Duodenal mucosa (tissue), 2 donors: ENCODE measurements at regions not wholly inside any gene's neighbourhood (a gene's known extent, or its start where the extent isn't known, plus 50 kb on each side); places are given as distances from the start of the nearest gene placed in this dataset.

Source experiments
- H3K27ac ChIP-seq: one replicate; pipeline ENCODE4 v1.7.0; 2013; ENCODE audit warnings: low read depth, low read length
- H3K27me3 ChIP-seq, 2 donors: one replicate each; pipeline ENCODE4 v1.7.0; 2013; ENCODE audit warnings: low read length in 2 of 2, control low read depth in 1 of 2; ENCODE audit not compliant: insufficient read depth in 2 of 2, control insufficient read depth in 1 of 2
- H3K36me3 ChIP-seq, 2 donors: one replicate each; pipeline ENCODE4 v1.7.0; 2013; ENCODE audit warnings: low read length in 2 of 2, control low read depth in 1 of 2; ENCODE audit not compliant: insufficient read depth in 2 of 2, control insufficient read depth in 1 of 2
- H3K4me1 ChIP-seq, 2 donors: one replicate each; pipeline ENCODE4 v1.7.0; 2013; ENCODE audit warnings: low read length in 2 of 2, control low read depth in 1 of 2; ENCODE audit not compliant: insufficient read depth in 2 of 2, control insufficient read depth in 1 of 2
- H3K4me3 ChIP-seq, 2 donors: one replicate each; pipeline ENCODE4 v1.7.0; 2013; ENCODE audit warnings: low read length in 2 of 2, low read depth in 1 of 2
- H3K9ac ChIP-seq, 2 donors: one replicate each; pipeline ENCODE4 v1.7.0; 2013; ENCODE audit warnings: low read length in 2 of 2, low read depth in 1 of 2
- H3K9me3 ChIP-seq, 2 donors: one replicate each; pipeline ENCODE4 v1.7.0; 2013; ENCODE audit warnings: low read length in 2 of 2, control low read depth in 1 of 2; ENCODE audit not compliant: control insufficient read depth in 1 of 2

DNA sequence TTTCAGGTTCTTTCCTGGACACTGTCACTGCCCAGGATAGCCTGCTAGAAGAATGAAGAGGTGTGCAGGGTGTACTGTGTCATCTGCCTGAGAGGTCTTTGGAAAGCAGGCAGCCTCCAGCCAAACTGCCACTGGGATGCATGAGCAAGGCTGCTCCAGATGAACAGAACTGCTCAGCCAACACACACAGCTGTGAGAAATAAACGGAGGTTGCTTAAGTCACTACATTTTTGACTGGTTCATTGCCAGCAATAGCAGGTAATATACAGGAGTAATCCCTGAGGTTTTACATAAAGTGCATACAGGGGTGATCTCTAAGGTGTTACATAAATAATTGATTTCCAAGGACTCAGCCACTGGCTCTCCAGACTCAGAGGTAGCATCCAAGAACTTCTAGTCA is 516.9 kb downstream of the BRINP3 start:
- Histone ChIP-seq H3K4me1 (no peaks in the 10 kb centered on the region), H3K36me3 (no peaks in the 10 kb centered on the region), H3K27me3 (no peaks in the 10 kb centered on the region), H3K9me3 (no peaks in the 10 kb centered on the region), H3K27ac (no peak overlapping the region), H3K4me3 (no peak overlapping the region), H3K9ac (no peak overlapping the region)

DNA sequence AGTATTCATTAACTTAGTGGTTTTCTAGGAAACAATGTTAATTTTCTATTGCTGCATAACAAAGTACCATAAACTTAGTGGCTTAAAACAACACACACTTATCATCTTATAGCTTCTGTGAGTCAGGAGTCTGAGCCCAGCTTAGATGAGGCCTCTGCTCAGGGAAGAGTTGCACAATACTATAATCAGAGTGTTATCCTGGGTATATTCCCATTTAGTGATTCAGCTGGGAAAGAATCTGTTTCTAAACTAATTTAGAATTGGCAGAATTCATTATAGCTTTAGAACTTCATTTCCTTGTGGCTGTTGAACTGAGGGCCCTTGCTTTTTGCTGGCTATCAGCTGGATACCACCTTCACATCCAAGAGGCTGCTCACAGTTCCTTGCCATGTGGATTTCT is 515.5 kb downstream of the BRINP3 start:
- Histone ChIP-seq H3K27ac (no peak overlapping the region), H3K9ac (no peak overlapping the region), H3K27me3 (no peaks in the 10 kb centered on the region), H3K4me1 (no peaks in the 10 kb centered on the region), H3K36me3 (no peaks in the 10 kb centered on the region), H3K9me3 (no peaks in the 10 kb centered on the region), H3K4me3 (no peak overlapping the region)

DNA sequence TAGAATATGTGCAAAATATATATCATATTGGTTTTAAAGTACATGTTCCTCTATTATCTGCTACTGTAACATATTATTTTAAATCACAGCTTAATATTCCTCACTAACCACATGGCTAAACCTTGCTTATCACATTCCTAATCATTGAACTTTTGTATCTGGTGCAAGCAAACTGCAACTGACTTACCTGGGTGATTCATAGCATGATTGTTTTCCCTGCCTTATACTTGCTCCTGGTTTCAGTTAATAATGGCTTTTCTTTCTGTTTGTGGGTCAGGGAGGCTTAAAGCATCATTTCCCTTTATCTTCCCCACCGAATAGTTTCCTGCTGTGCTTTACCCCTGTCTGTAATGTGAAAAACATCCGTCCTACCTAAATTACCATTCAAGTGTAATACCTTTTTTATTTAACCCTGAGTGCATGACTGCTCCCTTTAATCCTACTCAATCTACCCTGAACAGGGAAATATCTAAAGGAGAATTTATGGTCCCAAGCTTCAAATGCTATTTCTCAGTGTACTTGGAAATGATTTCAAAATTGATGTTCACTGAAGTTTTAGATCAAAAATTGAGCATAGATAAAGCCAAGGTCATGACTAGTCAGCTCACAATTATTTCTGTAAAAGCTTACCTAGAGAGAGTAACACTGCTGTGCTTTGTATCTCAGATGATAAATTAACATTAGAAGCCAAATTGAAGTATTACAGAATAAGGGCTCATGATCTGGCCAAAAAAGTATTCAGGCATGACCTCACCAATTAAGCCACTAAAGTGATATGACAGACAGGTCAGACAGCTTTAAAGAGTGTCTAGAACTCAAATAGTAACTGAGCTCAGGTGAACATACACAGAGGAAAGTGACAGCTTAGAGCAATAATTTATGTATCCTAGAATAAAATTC is 507.1 kb downstream of the BRINP3 start:
- Histone ChIP-seq H3K27ac (no peak overlapping the region), H3K4me3 (no peak overlapping the region), H3K9me3 (no peaks in the 10 kb centered on the region), H3K36me3 (no peaks in the 10 kb centered on the region), H3K27me3 (no peaks in the 10 kb centered on the region), H3K4me1 (no peaks in the 10 kb centered on the region), H3K9ac (no peak overlapping the region)

DNA sequence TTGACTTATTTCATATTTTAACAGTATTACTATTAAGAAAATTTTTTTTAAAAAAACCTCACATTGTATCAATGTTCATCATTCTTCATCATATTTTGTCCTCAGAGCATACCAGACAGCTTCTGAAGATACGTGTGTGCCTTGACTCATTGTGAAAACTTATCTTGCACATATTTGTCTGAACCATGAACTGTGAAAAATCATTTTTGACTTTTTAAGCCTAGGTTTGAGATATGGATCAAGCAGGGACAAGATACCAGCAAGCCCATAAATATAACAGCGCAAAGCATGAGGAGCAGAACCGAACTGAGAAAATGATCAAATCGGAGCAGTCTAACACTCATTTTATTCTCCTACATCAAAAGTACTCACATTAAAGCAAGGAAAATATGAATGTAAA is 506.0 kb downstream of the BRINP3 start:
- H3K9me3 ChIP-seq, result no peaks in the 10 kb centered on the region
- H3K4me3 ChIP-seq, result no peak overlapping the region
- H3K36me3 ChIP-seq, result no peaks in the 10 kb centered on the region
- no peak overlapping the region for H3K27ac ChIP-seq
- no peak overlapping the region for H3K9ac ChIP-seq
- H3K4me1 ChIP-seq, result no peaks in the 10 kb centered on the region
- no peaks in the 10 kb centered on the region for H3K27me3 ChIP-seq

DNA sequence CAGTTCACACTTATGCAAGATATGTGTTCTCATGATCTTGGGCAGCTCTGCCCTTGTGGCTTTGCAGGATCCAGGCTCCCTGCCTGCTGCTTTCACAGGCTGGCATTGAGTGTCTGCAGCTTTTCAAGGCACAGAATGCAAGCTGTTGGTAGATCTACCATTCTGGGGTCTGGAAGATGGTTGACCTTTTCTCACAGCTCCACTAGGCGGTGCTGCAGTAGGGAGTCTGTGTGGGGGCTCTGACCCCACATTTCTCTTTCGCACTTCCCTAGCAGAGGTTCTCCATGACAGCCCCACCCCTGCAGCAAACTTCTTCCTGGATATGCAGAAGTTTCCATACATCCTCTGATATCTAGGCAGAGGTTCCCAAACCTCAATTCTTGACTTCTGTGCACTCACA is 500.5 kb downstream of the BRINP3 start:
- no peaks in the 10 kb centered on the region for H3K4me1 ChIP-seq
- H3K9me3 ChIP-seq, result no peaks in the 10 kb centered on the region
- H3K4me3 ChIP-seq, result no peak overlapping the region
- no peaks in the 10 kb centered on the region for H3K36me3 ChIP-seq
- H3K9ac ChIP-seq, result no peak overlapping the region
- H3K27me3 ChIP-seq, result no peaks in the 10 kb centered on the region
- H3K27ac ChIP-seq, result no peak overlapping the region

DNA sequence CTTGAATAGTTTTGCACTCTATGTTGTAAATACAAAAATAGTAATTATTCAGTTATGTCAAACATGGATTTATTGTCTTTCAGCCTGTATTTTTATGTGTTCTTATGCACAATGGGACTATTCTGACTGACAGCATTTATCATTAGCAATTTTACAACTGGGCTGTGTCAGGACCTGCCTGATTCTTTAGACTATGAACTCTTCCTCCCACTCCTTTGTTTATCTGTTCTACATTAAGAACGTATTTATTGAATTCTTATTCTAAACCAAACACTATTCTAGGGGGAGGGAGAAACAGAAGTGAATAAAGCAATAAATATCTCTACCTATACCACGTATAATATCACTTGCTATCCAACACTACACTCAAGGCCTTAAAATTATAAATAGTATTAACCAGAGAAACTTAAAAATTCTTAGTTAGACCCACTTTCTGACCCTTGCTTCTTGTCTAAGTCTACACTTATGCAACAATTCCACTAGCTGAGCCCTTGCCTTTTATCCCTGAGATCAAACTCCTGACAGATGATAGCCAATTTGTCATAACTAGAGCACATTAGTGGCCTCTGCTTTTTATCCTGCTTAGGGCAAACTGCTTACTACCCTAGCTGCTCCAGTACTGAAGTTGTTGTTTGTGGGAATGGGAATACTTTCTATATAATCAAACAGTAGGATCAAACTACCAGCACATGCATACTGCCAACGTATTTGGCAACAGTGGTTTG is 494.3 kb downstream of the BRINP3 start:
- Histone ChIP-seq H3K36me3 (no peaks in the 10 kb centered on the region), H3K9ac (no peak overlapping the region), H3K4me3 (no peak overlapping the region), H3K27ac (no peak overlapping the region), H3K9me3 (no peaks in the 10 kb centered on the region), H3K4me1 (peaks cover 0 to 7% of the 10 kb centered on the region in 2 donors), H3K27me3 (no peaks in the 10 kb centered on the region)

DNA sequence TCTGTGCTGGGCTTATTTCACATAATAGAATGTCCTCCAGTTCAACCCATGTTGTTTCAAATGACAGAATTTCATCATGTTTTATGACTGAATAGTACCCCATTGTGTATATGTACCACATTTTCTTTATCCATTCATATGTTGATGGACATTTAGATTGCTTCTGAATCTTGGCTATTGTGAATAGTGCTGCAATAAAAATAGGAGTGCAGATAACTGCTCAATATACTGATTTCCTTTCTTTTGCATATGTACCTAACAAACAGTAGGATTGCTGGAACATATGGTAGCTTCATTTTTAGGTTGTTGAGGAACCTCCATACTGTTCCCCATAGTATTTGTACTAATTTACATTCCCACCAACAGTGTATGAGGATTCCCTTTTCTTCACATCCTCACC is 491.1 kb downstream of the BRINP3 start:
- H3K9me3 ChIP-seq, result peaks cover 0 to 2% of the 10 kb centered on the region in 2 donors
- no peaks in the 10 kb centered on the region for H3K27me3 ChIP-seq
- no peak overlapping the region for H3K27ac ChIP-seq
- H3K4me3 ChIP-seq, result no peak overlapping the region
- H3K36me3 ChIP-seq, result no peaks in the 10 kb centered on the region
- H3K9ac ChIP-seq, result no peak overlapping the region
- peaks cover 0 to 7% of the 10 kb centered on the region in 2 donors for H3K4me1 ChIP-seq

DNA sequence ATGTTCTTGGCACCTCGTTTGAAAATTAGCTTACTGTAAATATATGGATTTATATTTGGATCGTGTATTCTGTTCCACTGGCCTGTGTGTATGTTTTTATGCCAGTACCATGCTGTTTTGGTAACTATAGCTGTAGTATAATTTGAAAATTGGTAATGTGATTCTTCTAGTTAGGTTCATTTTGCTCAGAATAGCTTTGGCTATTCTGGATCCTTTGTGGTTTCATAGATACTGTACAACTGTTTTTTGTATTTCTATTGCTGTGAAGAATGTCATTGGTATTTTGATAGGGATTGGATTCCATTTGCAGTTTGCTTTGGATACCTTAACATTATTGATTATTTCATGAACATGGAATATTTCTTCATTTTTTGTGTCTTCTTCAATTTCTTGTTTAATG is 490.2 kb downstream of the BRINP3 start:
- H3K4me3 ChIP-seq, result no peak overlapping the region
- H3K36me3 ChIP-seq, result no peaks in the 10 kb centered on the region
- H3K4me1 ChIP-seq, result peaks cover 0 to 7% of the 10 kb centered on the region in 2 donors
- no peak overlapping the region for H3K27ac ChIP-seq
- H3K9me3 ChIP-seq, result peaks cover 2 to 4% of the 10 kb centered on the region in 2 donors
- H3K27me3 ChIP-seq, result no peaks in the 10 kb centered on the region
- no peak overlapping the region for H3K9ac ChIP-seq

DNA sequence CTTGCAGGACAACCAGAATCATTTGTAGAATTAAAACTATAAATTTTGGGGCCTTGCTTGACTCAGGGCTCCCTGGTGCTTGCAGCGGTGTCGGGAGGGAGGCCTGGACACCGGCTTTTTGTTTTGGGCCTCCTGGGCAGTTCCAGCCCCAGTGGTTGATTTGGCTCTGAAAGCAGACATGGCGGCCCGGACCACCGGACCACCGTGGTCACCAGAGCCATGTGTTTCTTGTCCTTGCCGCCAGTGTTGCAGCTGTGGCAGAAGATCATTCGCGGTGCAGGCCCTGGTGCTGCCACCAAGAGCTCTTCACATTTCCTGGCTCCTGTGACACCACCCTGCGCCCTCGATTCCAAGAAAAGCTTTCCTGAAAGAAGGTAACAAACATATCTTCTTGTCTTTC is 484.8 kb downstream of the BRINP3 start:
- Histone ChIP-seq H3K9me3 (peaks cover 2 to 5% of the 10 kb centered on the region in 2 donors), H3K27ac (no peak overlapping the region), H3K9ac (no peak overlapping the region), H3K36me3 (no peaks in the 10 kb centered on the region), H3K4me3 (no peak overlapping the region), H3K4me1 (no peaks in the 10 kb centered on the region), H3K27me3 (no peaks in the 10 kb centered on the region)

DNA sequence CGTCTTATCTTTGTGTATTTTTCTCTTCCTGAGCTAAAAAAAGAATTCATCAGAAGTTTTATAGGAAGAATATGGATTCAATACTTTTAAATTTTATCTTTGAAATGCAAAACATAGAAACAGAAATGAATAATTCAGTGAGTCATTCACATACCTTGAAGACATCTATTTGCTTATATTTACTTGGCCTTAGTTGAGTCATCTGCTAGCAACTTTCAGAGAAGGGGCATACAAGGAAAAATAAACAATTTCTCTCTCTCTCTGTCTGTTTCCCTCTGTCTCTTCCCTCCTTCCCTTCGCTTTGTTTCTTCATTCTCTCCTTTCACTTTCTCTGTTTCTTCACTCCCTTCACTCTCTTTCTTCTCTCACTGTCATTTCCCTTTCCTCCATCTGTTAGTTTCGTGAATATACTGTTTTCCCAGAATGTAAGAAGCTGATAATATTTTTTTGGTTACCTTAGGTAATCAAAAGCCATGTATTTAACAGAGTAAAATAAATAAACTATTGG is 477.2 kb downstream of the BRINP3 start:
- Histone ChIP-seq H3K9me3 (no peaks in the 10 kb centered on the region), H3K4me3 (no peak overlapping the region), H3K27ac (no peak overlapping the region), H3K9ac (no peak overlapping the region), H3K27me3 (no peaks in the 10 kb centered on the region), H3K36me3 (no peaks in the 10 kb centered on the region), H3K4me1 (no peaks in the 10 kb centered on the region)
